ENCODE measurements at regions not wholly inside any gene's neighbourhood (a gene's known extent, or its start where the extent isn't known, plus 50 kb on each side); places are given as distances from the start of the nearest gene placed in this dataset.

DNA sequence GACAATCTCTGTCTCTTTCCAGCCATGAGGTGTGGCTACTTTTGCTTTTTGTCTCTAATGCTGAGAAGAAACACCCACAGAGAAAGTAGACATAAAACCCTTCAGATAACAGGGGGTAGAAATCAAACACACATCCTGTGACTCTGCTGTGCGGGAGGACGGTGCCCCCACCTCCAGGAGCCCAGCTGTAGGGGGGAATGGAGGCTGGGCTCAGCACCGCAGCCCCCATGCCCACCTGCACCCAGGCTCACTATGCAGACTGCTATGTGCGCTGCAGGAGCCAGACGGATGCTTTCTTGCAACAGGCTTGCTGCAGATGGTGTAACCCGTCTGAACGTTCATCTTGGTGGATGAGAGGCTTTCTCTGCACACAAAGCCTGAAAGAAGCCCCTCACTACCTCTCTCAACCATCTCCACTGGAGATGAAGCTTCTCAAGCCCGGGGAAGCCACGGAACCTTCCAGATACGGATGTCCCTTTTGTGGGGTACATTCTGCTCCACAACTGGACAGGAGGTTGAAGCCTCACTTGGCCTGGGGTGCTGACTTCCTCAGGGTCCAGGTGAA, 207.2 kb downstream of the GADD45G start:
- TF ChIP-seq, protein P1, sequence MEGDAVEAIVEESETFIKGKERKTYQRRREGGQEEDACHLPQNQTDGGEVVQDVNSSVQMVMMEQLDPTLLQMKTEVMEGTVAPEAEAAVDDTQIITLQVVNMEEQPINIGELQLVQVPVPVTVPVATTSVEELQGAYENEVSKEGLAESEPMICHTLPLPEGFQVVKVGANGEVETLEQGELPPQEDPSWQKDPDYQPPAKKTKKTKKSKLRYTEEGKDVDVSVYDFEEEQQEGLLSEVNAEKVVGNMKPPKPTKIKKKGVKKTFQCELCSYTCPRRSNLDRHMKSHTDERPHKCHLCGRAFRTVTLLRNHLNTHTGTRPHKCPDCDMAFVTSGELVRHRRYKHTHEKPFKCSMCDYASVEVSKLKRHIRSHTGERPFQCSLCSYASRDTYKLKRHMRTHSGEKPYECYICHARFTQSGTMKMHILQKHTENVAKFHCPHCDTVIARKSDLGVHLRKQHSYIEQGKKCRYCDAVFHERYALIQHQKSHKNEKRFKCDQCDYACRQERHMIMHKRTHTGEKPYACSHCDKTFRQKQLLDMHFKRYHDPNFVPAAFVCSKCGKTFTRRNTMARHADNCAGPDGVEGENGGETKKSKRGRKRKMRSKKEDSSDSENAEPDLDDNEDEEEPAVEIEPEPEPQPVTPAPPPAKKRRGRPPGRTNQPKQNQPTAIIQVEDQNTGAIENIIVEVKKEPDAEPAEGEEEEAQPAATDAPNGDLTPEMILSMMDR (conservative IDR thresholded peaks at IDR 0.05 in 1 of 2, IDR thresholded peaks at IDR 0.05 in 1 of 2; ENCODE audit: extremely low read depth in 1 of 2, insufficient read depth in 1 of 2, low read depth in 1 of 2, low read length in 2 of 2), result no peak
- TF ChIP-seq EZH2 (IDR thresholded peaks at IDR 0.05; ENCODE audit: borderline replicate concordance, low read length), result no peak

All from mammary epithelial cell (primary cell).